NCI-H1048 (cell line): ENCODE measurements at regions not wholly inside any gene's neighbourhood (a gene's known extent, or its start where the extent isn't known, plus 50 kb on each side); places are given as distances from the start of the nearest gene placed in this dataset.
A peak's percentile ranks its signal among the peaks of the same experiment; 100 is the strongest.
"Not testable (repeated sequence)": the region's sequence is repeated elsewhere in the genome, so short reads cannot be mapped to it uniquely, and the experiment has no call there.

Experiments
- DNase-seq: peaks from one replicate; lab custom pipeline; 2025; lab: John Stamatoyannopoulos, UW

DNA sequence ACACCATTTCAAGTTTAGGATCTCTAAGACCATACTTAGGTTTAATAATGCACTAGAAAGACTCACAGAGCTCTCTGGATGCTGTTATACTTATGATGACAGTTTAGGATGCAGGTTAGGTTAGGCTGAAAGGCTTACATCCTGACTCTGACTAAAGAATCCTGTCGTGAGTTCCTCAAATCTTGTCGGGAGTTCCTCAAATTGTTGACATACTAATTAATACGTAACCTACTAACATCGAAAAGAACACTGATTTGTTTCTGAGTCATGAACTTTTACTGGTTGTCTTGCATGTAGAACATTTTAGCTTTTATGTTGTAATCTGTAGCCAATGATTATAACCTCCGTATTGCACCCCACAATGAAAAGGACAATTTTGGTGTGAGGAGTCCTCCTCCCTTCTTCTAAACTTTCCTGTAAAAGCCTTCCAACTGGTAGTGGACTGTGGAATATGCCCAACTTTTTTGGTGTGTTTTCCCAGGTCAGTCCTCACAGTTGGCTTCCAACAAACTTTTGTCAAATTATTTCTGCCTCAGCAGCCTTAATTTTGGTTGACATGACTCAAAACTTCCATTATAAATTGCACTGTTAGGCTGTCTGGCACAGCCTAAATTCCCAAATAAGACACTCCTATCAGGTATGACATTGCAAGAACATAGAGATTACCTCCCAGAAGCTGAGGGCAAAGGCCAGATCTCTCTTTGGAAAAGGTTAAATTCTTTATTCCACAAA is 107.9 kb upstream of the PALMD start:
- DNase-seq, result no peak

DNA sequence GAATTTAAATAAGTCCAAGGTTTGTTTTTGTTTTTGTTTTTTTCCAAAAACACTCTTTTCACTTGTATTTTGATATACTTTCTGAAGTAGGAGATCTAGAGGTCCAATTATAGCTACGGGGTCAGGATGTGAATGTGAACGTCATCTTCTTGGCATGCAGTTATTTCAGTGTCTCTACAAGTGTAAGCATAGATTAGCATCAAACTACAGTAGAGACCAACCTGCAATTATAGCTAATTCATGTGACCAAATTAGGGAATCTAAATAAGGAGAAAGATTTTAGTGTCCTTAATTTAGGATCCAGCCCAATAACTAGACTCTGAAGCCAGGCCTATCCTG is 107.3 kb upstream of the PALMD start:
- DNase-seq, result no peak

DNA sequence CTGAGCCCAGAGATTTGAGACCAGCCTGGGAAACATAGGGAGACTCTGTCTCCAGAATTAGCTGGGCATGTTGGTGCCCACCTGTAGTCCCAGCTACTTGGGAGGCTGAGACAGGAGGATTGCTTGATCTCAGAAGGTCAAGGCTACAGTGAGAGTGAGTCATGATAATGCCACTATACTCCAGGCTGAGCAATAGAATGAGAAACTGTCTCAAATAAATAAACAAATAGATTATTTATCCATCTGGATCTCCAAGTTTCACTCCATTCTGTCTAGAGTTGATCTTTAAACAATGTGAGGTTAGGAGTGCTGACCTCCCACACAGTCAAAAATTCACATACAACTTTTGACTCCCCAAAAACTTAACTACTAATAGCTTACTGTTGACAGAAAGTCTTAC is 106.8 kb upstream of the PALMD start:
- DNase-seq, result no peak

DNA sequence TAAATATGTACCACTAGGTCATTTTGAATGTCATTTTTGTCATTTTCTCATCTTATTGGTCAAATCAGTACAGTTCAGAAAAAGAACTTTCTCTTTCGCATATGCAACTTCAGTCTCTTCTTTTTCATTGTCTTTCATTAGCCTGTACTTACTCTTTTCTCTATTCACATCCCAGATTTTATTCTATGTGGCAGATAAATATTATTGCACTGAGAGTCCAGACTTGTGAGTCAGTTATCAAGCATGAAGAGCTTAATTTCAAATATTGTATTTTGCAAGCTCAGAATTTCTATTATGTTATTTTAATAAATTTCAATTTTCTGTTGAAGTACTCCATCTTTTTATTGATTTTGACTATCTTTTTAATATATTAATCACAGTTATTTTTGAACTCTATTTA is 105.2 kb upstream of the PALMD start:
- no peak for DNase-seq

DNA sequence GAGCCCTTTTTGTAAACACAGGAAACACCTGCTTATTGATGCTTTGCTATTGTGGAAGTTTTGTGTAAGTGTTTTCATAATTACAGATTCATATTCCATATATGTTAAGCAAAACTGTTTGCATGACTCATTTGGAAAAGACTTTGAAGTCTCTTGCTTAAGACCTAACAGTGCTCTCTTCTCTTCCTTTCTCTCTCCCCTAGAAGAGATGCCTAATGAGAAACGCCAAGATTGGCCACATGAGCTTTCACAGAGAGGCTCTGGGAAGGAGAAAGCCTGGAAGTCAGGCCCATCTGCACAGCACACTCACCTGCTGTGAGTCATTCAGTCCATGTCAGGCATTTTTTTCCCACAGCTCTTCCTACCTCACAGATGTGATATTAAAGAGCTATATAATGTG is 101.6 kb upstream of the PALMD start:
- DNase-seq, result no peak

DNA sequence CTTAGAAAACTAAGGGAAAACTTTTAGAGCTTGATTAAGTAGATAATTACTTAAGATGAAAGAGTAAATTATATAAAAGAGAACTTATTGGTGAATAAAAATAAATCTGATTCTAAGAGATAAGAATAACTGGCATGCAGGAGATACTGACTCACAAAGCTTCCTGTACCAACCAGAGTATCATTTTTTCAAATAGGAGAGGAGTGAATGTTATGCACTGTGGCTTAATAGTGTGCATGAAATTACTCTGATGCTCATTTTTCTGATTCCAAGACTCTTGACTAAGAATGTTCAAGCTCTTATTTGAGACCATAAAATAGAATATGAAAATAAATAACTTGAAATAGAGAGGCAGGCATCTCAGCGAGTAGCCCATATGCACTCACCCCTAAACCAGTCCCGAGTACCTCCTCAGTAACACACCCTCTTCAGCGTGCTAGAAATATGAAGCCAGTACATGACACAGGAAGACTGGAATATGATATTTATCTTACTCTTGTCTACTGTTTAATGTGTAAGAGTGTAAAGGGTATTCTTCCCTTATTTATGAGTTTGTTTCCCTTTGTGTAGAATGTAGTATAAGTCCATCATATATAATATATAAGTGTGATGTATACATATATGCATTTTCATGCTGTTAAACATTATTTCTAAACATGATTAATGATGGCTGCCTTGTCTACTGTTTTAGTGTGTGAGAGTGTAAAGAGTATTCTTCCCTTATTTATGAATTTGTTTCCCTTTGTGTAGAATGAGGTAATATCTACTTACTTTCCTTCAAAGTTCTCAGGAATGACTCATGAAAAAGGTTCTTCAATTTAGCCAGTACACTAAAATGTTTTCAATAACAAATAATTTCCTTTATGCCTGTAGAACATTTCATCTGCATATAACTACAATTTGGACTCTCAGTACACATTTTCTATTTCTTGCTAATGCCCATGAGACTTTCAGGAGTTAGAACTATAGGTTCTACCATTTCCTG is 99.2 kb upstream of the PALMD start:
- DNase-seq, result no peak

DNA sequence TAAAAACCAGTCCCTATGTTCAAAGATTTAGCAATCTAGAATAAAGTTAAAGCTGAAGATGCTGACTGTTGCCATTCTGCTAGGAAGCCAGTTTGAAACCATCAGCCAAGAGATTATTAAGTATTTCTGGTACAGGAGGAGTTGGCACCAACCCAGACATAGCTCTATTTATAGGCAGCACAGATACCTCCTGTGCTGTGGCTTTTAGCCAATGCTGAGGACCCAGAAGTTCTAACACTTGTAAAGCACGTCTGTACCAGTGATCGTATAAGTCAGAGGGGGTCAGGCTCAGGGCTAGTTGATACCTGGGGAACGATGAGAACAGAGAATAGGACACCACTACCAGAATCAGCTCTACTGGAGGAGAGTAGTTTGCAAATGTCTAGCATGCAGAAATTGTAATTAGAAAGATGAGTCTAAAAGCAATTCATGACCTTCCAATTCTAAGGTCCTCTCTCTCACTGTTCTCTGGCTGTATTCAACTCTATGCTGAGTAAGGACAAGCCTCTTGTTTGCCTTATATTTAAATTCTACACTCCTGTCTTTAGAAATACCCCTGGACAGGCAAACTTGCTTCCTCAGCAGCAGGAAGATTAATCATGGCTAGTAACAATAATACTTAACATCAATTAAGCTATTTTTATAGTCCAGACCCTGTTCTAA is 96.8 kb upstream of the PALMD start:
- DNase-seq, result no peak

DNA sequence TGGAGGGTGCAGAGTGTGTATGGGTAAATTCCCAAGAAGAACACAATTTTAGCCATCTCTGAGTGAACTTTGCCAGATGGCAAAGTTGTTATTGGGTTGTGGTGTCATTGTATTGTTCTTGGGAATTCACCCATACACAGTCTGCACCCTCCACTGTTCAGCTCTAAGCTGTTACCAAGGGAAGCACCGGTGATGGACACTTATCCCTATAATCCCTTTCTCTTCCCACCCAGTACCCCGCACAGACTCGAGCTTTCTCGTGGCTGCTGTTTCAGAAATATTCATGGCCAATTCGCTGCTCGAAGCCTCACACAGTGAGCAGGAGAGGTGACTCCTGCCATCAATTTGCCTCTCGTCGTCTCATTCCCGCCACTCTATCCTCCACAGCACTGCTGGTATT is 95.7 kb upstream of the PALMD start:
- no peak for DNase-seq

DNA sequence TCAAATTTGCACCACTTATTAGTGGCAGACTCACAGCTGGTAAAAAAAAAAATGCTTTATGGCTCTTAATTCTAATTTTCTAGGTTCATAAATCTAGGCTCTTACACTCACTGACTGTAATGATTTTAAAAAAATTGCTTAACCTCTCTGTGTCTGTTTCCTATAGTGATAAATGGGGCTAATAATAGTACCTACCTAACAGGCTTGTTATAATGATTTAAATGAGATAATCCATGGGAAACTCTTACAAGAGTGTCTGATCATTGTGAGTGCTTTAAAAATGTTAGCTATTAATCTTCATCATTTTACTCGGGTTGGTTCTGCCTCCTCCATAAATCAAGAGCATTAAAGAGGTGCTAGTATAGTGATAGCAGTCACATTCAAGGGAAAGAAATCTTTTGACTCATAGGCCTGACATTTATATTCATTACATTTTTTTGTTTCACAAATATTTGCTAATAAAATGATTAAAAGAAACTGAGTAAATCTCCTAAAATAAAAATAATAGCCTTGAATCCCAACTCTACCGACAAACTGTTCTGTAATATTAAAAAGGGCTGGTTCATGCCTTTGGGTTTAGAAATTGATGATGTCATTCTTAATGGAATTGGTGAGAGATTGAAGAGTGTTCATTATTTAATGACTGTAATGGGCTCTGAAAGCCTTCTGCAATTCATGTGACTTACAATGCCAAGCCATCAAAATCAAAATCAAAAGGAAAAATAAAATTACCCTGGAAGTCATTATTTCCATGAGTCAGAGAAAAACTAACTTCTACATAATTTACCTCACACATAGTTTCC is 93.9 kb upstream of the PALMD start:
- no peak for DNase-seq

DNA sequence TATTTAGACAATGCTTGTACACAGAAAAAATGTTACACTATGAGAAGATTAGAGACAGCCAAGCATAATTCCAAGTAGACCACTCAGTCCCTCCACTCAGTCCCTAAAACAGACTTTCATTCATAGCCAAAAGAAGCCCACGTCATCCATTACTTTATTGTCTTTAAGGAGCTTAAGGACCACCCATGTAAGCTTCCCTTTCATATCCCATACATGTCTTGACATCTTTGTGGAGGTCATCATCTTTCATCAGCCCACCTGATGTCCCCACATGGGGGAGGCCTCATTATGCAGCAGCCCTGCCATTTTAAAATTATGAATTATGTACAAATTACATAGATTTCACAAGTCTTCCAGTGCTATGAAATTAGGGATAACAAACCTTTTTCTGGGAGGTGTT is 92.6 kb upstream of the PALMD start:
- no peak for DNase-seq

DNA sequence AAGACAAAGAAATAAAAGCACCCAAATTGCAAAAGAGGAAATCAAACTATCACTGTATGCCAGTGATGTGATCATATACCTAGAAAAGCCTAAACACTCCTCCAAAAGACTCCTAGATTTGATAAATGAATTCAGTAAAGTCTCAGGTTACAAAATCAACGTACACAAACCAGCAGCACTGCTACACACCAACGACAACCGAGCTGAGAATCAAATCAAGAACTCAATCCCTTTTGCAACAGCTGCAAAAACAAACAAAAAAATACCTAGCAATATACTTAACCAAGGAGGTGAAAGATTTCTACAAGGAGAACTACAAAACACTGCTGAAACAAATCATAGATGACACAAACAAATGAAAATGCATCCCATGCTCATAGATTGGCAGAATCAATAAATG is 92.1 kb upstream of the PALMD start:
- DNase-seq, result not testable (repeated sequence)

DNA sequence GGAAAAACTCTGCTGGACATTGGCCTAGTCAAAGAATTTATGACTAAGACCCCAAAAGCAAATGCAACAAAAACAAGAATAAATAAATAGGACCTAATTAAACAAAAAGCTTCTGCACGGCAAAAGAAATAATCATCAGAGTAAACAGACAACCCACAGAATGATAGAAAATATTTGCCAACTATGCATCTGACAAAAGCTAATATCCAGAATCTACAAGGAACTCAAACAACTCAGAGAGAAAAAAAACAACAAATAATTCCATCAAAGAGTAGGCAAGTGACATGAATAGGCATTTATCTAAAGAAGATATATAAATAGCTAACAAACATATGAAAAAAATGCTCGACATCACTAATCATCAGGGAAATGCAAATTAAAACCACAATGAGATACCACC is 91.2 kb upstream of the PALMD start:
- no peak for DNase-seq

DNA sequence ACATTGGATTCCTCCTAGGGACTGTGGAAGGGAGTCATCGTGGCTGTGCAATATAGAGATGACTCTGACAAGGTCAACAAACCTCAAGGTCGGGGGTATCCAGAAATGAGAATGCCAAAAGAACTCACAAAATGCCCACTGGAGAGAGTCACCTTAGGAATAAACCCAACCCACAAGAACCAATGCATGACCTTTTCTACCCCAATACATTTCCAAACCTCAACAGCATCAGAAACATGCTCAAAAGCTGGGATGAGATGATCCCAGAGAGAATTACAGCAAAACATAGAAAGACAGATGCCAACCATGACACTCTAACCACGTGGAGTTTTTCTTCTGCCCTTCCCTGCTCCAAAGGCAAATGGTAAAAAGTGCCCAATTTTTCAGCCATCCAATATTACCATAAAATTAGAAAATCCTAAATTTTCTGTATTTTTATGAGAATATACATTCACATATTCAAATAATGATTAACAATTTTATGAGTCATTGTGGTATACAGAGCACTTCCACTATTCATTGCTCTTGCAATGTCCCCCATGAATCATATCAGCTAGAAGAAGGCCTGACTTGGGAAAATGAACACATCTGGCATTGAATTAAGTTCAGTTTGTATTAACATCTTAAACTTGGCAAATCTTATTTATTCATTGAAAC is 88.2 kb upstream of the PALMD start:
- DNase-seq, result no peak

DNA sequence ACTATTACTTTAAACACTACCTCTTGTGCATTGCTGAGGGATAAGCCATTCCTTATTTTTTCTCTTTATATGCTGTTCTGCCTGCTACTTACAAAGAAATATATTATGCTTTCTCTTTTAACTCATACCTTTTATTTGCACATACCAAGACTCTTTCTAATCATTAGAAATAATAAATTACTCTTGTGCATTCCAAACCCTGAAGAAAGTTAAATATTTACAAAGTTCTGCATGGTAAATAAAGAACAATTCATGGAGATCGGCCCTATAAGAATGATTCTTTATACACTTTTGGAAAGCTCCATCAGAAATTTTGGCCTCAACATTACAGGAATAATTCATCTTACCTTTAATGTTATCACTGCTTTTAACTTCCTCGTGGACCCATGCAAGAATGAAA is 86.7 kb upstream of the PALMD start:
- no peak for DNase-seq

DNA sequence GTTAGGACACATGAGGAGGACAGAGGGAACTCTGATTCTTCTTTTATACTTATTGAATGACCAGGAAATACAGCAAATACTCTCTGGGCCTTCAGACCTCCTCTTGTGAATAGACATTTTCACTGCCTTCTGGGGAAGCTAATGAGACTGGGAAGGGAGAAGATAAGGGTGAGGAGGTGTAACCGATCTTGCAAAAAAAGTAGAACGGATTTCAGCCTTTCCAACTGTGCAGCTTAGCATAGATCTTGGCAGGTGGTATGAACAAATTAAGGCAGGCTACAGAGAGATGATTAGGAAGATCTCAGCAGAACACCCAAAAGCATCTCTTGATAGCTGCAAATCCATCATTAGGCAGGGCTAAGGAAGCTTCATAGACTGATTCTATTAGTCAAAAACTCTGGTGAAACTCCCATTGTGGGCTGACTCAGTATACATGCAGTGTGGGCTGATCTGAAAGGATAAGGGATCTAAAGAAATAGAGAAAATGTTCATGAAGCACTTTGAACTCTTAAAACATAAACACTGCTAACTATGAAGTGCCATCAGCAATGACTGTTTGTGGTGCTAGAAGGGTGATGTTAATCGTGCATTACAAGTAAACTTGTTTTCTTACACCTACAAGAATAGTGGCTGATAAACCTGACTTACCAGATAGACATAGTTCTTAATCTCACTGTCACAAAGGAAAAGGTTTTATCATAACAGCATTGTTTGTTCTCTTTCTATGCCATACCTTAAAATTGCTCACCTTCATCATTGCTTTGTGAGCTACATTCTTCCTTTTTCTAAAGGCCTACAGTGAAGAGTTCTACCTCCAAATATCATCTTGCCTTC is 85.5 kb upstream of the PALMD start:
- no peak for DNase-seq

DNA sequence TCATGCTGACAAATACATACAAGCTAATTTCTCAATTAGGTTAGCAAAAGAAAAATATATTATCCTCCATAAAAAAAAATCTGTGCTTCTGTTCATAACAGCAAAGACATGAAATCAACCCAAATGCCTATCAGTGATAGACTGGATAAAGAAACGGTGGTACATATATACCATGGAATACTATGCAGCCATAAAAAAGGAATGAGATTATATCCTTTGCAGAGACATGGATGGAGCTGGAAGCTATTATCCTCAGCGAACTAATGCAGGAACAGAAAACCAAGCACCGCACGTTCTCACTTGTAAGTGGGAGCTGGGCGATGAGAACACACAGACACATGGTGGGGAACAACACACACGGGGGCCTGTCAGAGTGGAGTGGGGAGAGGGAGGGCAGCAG is 84.0 kb upstream of the PALMD start:
- no peak for DNase-seq

DNA sequence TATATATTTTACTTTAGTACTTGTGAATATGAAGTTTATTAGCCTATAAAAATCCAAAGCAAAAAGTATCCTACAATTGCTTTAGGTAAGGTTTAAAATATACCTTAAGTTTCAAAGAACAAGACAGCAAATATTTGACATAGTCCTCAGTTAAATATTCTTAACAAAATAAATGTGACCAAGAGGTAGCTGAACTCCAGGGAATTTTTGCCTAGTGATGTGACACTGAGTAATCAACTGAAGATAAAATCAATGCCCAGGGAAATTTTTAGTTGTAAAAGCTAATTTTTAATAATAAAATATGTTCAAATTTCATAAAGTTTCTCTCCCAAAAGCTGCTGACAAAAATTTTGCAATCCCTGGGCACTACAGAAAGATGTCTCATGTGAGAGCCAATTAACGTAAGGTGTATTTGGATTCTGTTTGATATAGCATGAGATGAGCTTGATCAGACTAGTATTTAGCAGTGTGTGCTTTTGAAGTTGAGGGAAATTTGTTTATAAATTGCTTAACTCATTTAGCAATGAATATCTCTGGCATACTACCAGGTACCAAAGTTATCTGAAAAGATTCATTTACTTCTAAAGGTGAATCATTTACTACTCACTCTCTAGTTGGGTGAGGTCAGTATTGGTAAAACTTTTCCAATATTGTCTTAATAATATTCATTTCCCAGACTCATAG is 80.2 kb upstream of the PALMD start:
- no peak for DNase-seq

DNA sequence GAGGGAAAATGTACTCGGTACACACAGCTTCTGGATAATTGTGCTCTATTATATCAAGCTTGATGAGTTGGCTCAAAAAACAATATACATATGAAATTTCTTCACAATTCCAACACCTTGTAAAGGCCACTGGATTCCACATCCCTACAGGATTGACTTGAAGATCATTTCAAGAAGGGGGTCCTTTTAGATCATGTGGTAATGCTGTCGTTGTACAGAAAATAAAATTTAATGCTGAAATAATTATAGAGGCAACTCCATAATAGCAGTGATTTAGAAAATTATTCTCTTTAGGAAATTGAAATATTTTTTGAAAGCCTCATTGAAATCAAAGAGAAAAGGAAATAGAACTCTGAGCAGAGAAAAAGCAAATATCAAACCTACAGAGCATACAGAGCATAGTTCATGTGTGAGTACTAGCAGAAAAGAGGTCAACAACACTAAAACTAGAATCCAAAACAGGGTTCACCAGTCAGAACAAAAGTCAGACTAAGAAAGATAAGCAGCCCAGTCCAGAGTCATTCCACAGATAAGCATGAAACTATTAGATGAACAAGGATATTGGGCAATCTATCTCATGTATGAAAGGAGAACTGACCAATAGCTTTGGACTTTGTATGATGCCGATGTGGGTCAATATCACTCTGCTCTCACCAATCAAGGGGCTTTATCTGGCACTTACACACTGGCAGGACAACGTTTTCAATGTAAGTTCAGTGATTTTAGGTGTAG is 79.5 kb upstream of the PALMD start:
- no peak for DNase-seq

DNA sequence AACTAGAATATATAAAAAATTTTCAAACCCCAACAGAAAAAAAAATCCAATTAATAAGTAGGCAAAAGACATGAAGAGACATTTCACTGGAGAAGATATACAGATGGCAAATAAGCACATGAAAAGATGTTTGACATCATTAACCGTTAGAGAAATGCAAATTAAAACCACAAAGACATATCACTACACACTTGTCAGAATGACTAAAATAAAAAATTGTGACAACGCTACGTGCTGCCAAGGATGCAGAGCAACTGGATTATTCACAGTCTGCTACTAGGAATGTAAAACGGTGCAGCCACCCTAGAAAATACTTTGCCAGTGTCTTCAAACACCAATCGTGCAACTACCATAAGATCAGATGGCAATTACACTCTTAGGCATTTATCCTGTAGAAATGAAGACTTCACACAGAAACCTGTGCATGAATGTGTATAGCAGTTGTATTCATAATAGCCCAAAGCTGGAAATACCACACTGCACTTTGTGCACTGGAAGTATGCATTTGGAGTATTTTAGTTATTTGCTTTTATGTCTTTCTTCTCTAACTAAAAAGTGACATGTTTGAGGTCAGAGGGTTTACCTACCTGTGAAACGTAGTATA is 75.3 kb upstream of the PALMD start:
- peak; percentile 58 for DNase-seq
